ENCODE measurements at regions not wholly inside any gene's neighbourhood (a gene's known extent, or its start where the extent isn't known, plus 50 kb on each side); places are given as distances from the start of the nearest gene placed in this dataset.

GRCh38 chr2:78686625-78687153, 338.8 kb upstream of the REG3G start:
- peaks cover 15% of the 10 kb centered on the region for H3K9me3 Mint-ChIP-seq (ENCODE audit: unreplicated experiment)
- no peaks in the 10 kb centered on the region for H3K36me3 Mint-ChIP-seq (ENCODE audit: unreplicated experiment)
- DNase-seq (ENCODE audit: extremely low spot score, unreplicated experiment), result no peak
- TF ChIP-seq CTCF (IDR thresholded peaks at IDR 0.05), result no peak
- no peak overlapping the region for H3K4me3 Mint-ChIP-seq (ENCODE audit: unreplicated experiment)
- no peaks in the 10 kb centered on the region for H3K4me1 Mint-ChIP-seq (ENCODE audit: unreplicated experiment)
- no peaks in the 10 kb centered on the region for H3K27me3 Mint-ChIP-seq (ENCODE audit: unreplicated experiment)
- no peak overlapping the region for H3K27ac Mint-ChIP-seq (ENCODE audit: unreplicated experiment)

DNA sequence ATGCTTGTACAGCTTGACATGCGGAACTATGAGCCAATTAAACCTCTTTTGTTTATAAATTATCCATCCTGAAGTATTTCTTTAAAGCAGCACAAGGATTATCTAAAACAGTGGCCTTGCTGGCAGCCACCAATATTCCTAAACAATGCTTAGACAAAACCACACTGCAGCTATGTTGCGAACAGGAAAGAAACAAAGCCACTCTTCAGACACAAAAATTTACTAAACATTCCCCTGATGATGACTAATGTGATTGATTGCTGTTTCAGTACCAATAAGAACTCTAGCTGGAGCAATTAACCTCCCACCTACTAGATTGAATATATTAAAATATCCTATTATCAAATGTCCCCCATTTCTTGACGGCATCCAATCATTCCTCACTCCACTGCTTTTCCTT, 325.8 kb upstream of the REG3G start:
- no peak for DNase-seq (ENCODE audit: extremely low spot score, unreplicated experiment)

GRCh38 chr2:78701546-78701945, 324.0 kb upstream of the REG3G start:
- DNase-seq (ENCODE audit: extremely low spot score, unreplicated experiment), result no peak
- H3K9me3 Mint-ChIP-seq (ENCODE audit: unreplicated experiment), result no peaks in the 10 kb centered on the region

More for the DNA sequence above, 325.8 kb upstream of the REG3G start:
- Mint-ChIP-seq H3K4me1 (ENCODE audit: unreplicated experiment) (no peaks in the 10 kb centered on the region), H3K36me3 (ENCODE audit: unreplicated experiment) (no peaks in the 10 kb centered on the region), H3K9me3 (ENCODE audit: unreplicated experiment) (no peaks in the 10 kb centered on the region), H3K27me3 (ENCODE audit: unreplicated experiment) (no peaks in the 10 kb centered on the region), H3K4me3 (ENCODE audit: unreplicated experiment) (no peak overlapping the region), H3K27ac (ENCODE audit: unreplicated experiment) (no peak overlapping the region)
- no peak for TF ChIP-seq CTCF (IDR thresholded peaks at IDR 0.05)

GRCh38 chr2:78707776-78708386, 317.6 kb upstream of the REG3G start:
- no peak for DNase-seq (ENCODE audit: extremely low spot score, unreplicated experiment)
- Mint-ChIP-seq H3K36me3 (ENCODE audit: unreplicated experiment) (no peaks in the 10 kb centered on the region), H3K27ac (ENCODE audit: unreplicated experiment) (no peak overlapping the region), H3K9me3 (ENCODE audit: unreplicated experiment) (no peaks in the 10 kb centered on the region), H3K4me3 (ENCODE audit: unreplicated experiment) (no peak overlapping the region), H3K4me1 (ENCODE audit: unreplicated experiment) (no peaks in the 10 kb centered on the region), H3K27me3 (ENCODE audit: unreplicated experiment) (no peaks in the 10 kb centered on the region)
- TF ChIP-seq CTCF (IDR thresholded peaks at IDR 0.05), result no peak

More at GRCh38 chr2:78701546-78701945, 324.0 kb upstream of the REG3G start:
- Mint-ChIP-seq H3K27me3 (ENCODE audit: unreplicated experiment) (no peaks in the 10 kb centered on the region), H3K4me3 (ENCODE audit: unreplicated experiment) (no peak overlapping the region), H3K4me1 (ENCODE audit: unreplicated experiment) (no peaks in the 10 kb centered on the region), H3K27ac (ENCODE audit: unreplicated experiment) (no peak overlapping the region), H3K36me3 (ENCODE audit: unreplicated experiment) (no peaks in the 10 kb centered on the region)
- TF ChIP-seq CTCF (IDR thresholded peaks at IDR 0.05), result no peak

GRCh38 chr2:78710632-78711375, 314.7 kb upstream of the REG3G start:
- H3K27me3 Mint-ChIP-seq (ENCODE audit: unreplicated experiment), result no peaks in the 10 kb centered on the region
- TF ChIP-seq CTCF (IDR thresholded peaks at IDR 0.05), result no peak
- no peak for DNase-seq (ENCODE audit: extremely low spot score, unreplicated experiment)
- H3K9me3 Mint-ChIP-seq (ENCODE audit: unreplicated experiment), result no peaks in the 10 kb centered on the region
- H3K36me3 Mint-ChIP-seq (ENCODE audit: unreplicated experiment), result no peaks in the 10 kb centered on the region
- H3K4me1 Mint-ChIP-seq (ENCODE audit: unreplicated experiment), result no peaks in the 10 kb centered on the region
- H3K4me3 Mint-ChIP-seq (ENCODE audit: unreplicated experiment), result no peak overlapping the region
- H3K27ac Mint-ChIP-seq (ENCODE audit: unreplicated experiment), result no peak overlapping the region
